Liver (tissue), 8 donors: ENCODE measurements at regions not wholly inside any gene's neighbourhood (a gene's known extent, or its start where the extent isn't known, plus 50 kb on each side); places are given as distances from the start of the nearest gene placed in this dataset.

Source experiments
- DNase-seq: peaks from one replicate; pipeline ENCODE4 v3.0.0-alpha.2; 2017; ENCODE audit warnings: low spot score
- H3K27ac ChIP-seq, 2 donors: one replicate each; pipeline ENCODE4 v1.7.0; 2013; ENCODE audit warnings: inconsistent platforms in 2 of 2, low read length in 2 of 2, control low read depth in 1 of 2, low read depth in 1 of 2, mild to moderate bottlenecking in 1 of 2
- H3K27me3 ChIP-seq, 4 donors: one replicate each; pipeline versions ENCODE4 v1.6.1 to v1.7.0; 2013; ENCODE audit warnings: low read length in 3 of 4, inconsistent platforms in 1 of 4, mild to moderate bottlenecking in 1 of 4, moderate library complexity in 1 of 4; ENCODE audit not compliant: control insufficient read depth in 4 of 4, insufficient read depth in 4 of 4
- H3K36me3 ChIP-seq, 4 donors: one replicate each; pipeline versions ENCODE4 v1.6.1 to v1.7.0; 2013; ENCODE audit warnings: low read length in 3 of 4, mild to moderate bottlenecking in 3 of 4, low read depth in 1 of 4, moderate library complexity in 1 of 4; ENCODE audit not compliant: control insufficient read depth in 4 of 4, insufficient read depth in 3 of 4
- H3K4me1 ChIP-seq, 4 donors: one replicate each; pipeline versions ENCODE4 v1.6.1 to v1.7.0; 2013; ENCODE audit warnings: low read length in 3 of 4, mild to moderate bottlenecking in 3 of 4, moderate library complexity in 1 of 4; ENCODE audit not compliant: control insufficient read depth in 4 of 4, insufficient read depth in 4 of 4
- H3K4me3 ChIP-seq, 3 donors: one replicate each; pipeline versions ENCODE4 v1.6.1 to v1.7.0; 2013; ENCODE audit warnings: low read length in 3 of 3, control low read depth in 1 of 3, low read depth in 1 of 3, mild to moderate bottlenecking in 1 of 3
- H3K9ac ChIP-seq, 2 donors: one replicate each; pipeline ENCODE4 v1.7.0; 2013; ENCODE audit warnings: low read length in 2 of 2, mild to moderate bottlenecking in 2 of 2, moderate library complexity in 2 of 2, control low read depth in 1 of 2, low read depth in 1 of 2
- H3K9me3 ChIP-seq, 4 donors: one replicate each; pipeline versions ENCODE4 v1.6.1 to v1.7.0; 2013; ENCODE audit warnings: low read length in 3 of 4; ENCODE audit not compliant: control insufficient read depth in 4 of 4
- ATF3 ChIP-seq: IDR thresholded peaks from 2 replicates; pipeline ENCODE4 v1.6.1; 2016; ENCODE audit warnings: antibody characterized with exemption
- CTCF ChIP-seq: fragments of 150-350 bp; IDR thresholded peaks from 2 replicates; pipeline ENCODE4 v1.5.1; 2017; ENCODE audit warnings: improper control_type of control experiment, low read depth, low read length; ENCODE audit not compliant: missing input control
- EGR1 ChIP-seq, 2 donors: IDR thresholded peaks; 2 replicates each; pipeline ENCODE4 v1.6.1; 2016 to 2018; ENCODE audit warnings: antibody characterized with exemption in 2 of 2, low read depth in 2 of 2
- FOXA2 ChIP-seq: IDR thresholded peaks from 2 replicates; pipeline ENCODE4 v1.6.1; 2016; ENCODE audit warnings: antibody characterized with exemption
- GABPA ChIP-seq, 2 donors: IDR thresholded peaks in 1 of 2; conservative IDR thresholded peaks in 1 of 2; 2 replicates each; pipeline ENCODE4 v1.6.1; 2016; ENCODE audit warnings: antibody characterized with exemption in 2 of 2, mild to moderate bottlenecking in 1 of 2, moderate library complexity in 1 of 2
- HNF4A ChIP-seq, 2 donors: conservative IDR thresholded peaks; 2 replicates each; pipeline ENCODE4 v1.6.1; 2016; ENCODE audit warnings: antibody characterized with exemption in 2 of 2, mild to moderate bottlenecking in 2 of 2
- HNF4G ChIP-seq: IDR thresholded peaks from 2 replicates; pipeline ENCODE4 v1.6.1; 2016; ENCODE audit warnings: antibody characterized with exemption
- JUND ChIP-seq, 2 donors: IDR thresholded peaks; 2 replicates each; pipeline ENCODE4 v1.6.1; 2016; ENCODE audit warnings: antibody characterized with exemption in 2 of 2
- MAX ChIP-seq: IDR thresholded peaks from 2 replicates; pipeline ENCODE4 v1.6.1; 2016; ENCODE audit warnings: antibody characterized with exemption
- NR2F2 ChIP-seq: IDR thresholded peaks from 2 replicates; pipeline ENCODE4 v1.6.1; 2016; ENCODE audit warnings: antibody characterized with exemption
- RAD21 ChIP-seq, 2 donors: IDR thresholded peaks; 2 replicates each; pipeline ENCODE4 v1.6.1; 2016; ENCODE audit warnings: antibody characterized with exemption in 2 of 2, mild to moderate bottlenecking in 2 of 2
- REST ChIP-seq: IDR thresholded peaks from 2 replicates; pipeline ENCODE4 v1.6.1; 2016; ENCODE audit warnings: antibody characterized with exemption, mild to moderate bottlenecking
- RXRA ChIP-seq, 2 donors: IDR thresholded peaks; 2 replicates each; pipeline ENCODE4 v1.6.1; 2017 to 2018; ENCODE audit warnings: antibody characterized with exemption in 2 of 2, mild to moderate bottlenecking in 1 of 2
- SP1 ChIP-seq: IDR thresholded peaks from 2 replicates; pipeline ENCODE4 v1.6.1; 2018; ENCODE audit warnings: antibody characterized with exemption, mild to moderate bottlenecking
- TAF1 ChIP-seq: conservative IDR thresholded peaks from 2 replicates; pipeline ENCODE4 v1.6.1; 2016; ENCODE audit warnings: antibody characterized with exemption, mild to moderate bottlenecking
- YY1 ChIP-seq: IDR thresholded peaks from 2 replicates; pipeline ENCODE4 v1.6.1; 2016; ENCODE audit warnings: antibody characterized with exemption, mild to moderate bottlenecking
- ZBTB33 ChIP-seq: IDR thresholded peaks from 2 replicates; pipeline ENCODE4 v1.6.1; 2016; ENCODE audit warnings: antibody characterized with exemption
- WGBS: extraction: QIAGEN DNeasy Blood & Tissue Kit; methylation state at CpG from one replicate; pipeline ENCODE4 v1.1.7; 2013; 5-methylcytosine and 5-hydroxymethylcytosine counted together
- donor health status: healthy.
- donor health status: healthy.
- donor health status: healthy.
- donor health status: healthy.
- donor health status: healthy.

- Histone ChIP-seq H3K27me3 (no peaks in the 10 kb centered on the region), H3K27ac (peak overlapping the region; percentile 25 to 28), H3K36me3 (no peaks in the 10 kb centered on the region), H3K9ac (no peak overlapping the region), H3K9me3 (no peaks in the 10 kb centered on the region), H3K4me3 (no peak overlapping the region), H3K4me1 (peaks cover 0 to 12% (median 4%) of the 10 kb centered on the region in 4 donors)
- 38% methylated on average over 1 of the region's 1 CpG for WGBS
- TF ChIP-seq YY1 (no peak), EGR1 (IDR thresholded peaks at IDR 0.05; ENCODE audit: low read depth in 2 of 2) (no peak), MAX (no peak), TAF1 (no peak), NR2F2 (no peak), ATF3 (no peak), GABPA (IDR thresholded peaks at IDR 0.05 in 1 of 2, conservative IDR thresholded peaks at IDR 0.05 in 1 of 2) (no peak), CTCF (no peak), RAD21 (IDR thresholded peaks at IDR 0.05) (no peak), HNF4A (conservative IDR thresholded peaks at IDR 0.05) (no peak), SP1 (no peak), FOXA2 (no peak), HNF4G (no peak), ZBTB33 (no peak), REST (no peak), RXRA (IDR thresholded peaks at IDR 0.05) (no peak), JUND (IDR thresholded peaks at IDR 0.05) (no peak)
- no peak for DNase-seq
These were observed 353.3 kb upstream of the SYNCRIP start for GRCh38 chr6:85996034-85996375.
